Breast epithelium (tissue), 3 donors: ENCODE measurements at regions not wholly inside any gene's neighbourhood (a gene's known extent, or its start where the extent isn't known, plus 50 kb on each side); places are given as distances from the start of the nearest gene placed in this dataset.

Experiments used
- CTCF ChIP-seq, 3 donors: fragments of 450-650 bp; IDR thresholded peaks; one replicate each; pipeline ENCODE4 v1.5.1; 2016 to 2017; ENCODE audit warnings: antibody characterized with exemption in 3 of 3, mild to moderate bottlenecking in 3 of 3, moderate library complexity in 3 of 3
- POLR2A ChIP-seq: fragments of 450-650 bp; IDR thresholded peaks from one replicate; pipeline ENCODE4 v1.6.1; 2016; ENCODE audit warnings: antibody characterized with exemption, mild to moderate bottlenecking, moderate library complexity

DNA sequence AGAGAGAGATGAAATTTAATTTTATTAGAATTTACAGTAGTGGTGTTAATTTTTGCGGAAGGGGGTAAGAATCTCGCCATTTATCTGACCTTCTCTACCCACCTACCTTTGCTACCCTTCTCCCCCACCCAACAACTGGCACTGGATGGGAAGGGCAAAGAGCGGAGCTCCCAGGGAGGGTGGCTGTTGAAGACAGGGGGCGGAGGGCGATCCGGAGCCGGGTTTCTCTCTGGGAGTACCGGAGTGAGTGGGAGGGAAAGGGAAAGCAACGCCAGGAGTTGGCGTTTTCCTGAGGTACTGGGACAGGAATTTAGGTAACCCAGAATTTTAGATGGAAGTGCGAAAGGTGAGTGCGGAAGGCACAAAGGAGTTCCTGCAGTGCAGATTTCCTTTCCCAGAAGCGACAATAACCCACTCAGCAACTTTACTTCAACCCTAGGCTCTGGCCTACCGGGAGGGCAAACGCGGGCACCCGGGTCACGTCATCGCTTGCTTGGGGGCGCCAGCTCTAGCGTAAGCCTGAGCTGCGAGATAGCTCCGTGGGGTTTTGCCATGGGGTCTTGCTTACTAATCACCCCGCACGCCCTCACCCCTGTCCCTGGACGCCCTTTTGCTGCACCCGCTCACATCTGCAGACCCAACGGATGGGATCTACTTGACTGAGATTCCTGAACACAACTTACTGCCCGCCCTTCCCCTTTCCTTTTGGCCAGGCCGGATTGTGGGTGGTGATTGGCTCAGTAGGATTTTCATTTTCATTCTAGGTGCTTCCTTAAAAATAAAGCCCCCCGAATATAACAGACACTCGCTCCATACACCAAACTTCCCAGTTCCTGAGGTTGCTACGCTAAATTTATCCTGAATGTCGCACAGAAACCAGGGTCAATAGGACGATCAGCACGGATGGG lies 413.0 kb upstream of the ESRRG start:
- no peak for TF ChIP-seq POLR2A
- TF ChIP-seq CTCF (IDR thresholded peaks at IDR 0.05), result no peak
